WTC11 (cell line): ENCODE measurements at regions not wholly inside any gene's neighbourhood (a gene's known extent, or its start where the extent isn't known, plus 50 kb on each side); places are given as distances from the start of the nearest gene placed in this dataset.
"Not testable (repeated sequence)": the region's sequence is repeated elsewhere in the genome, so short reads cannot be mapped to it uniquely, and the experiment has no call there.

Source experiments
- ELF4 ChIP-seq: sonication (generic); formaldehyde crosslinking; IDR thresholded peaks from 2 replicates; pipeline ENCODE4 v1.8.1; 2022; ENCODE audit warnings: low read depth, mild to moderate bottlenecking, moderate library complexity, missing genetic modification reagents
- ESRRA ChIP-seq: sonication (generic); formaldehyde crosslinking; IDR thresholded peaks from 2 replicates; pipeline ENCODE4 v1.8.1; 2022; ENCODE audit warnings: mild to moderate bottlenecking, missing genetic modification reagents, borderline replicate concordance
- RORB ChIP-seq: fragments of 250-450 bp; sonication (Bioruptor Pico); IDR thresholded peaks from 2 replicates; pipeline ENCODE4 v1.9.0; 2021; ENCODE audit warnings: mild to moderate bottlenecking
- TP53 ChIP-seq: sonication (generic); formaldehyde crosslinking; IDR thresholded peaks from 2 replicates; pipeline ENCODE4 v1.8.1; 2023; ENCODE audit warnings: mild to moderate bottlenecking, missing genetic modification reagents
- TF ChIP-seq, protein P1 (sequence below): sonication (generic); formaldehyde crosslinking; IDR thresholded peaks from 2 replicates; pipeline ENCODE4 v1.8.0; 2023; ENCODE audit warnings: missing genetic modification reagents, mild to moderate bottlenecking, borderline replicate concordance
- TF ChIP-seq, protein P2 (sequence below): fragments of 200-600 bp; IDR thresholded peaks from 2 replicates; pipeline ENCODE4 v1.8.0; 2022; ENCODE audit warnings: antibody characterized with exemption
- TF ChIP-seq, protein P3 (sequence below): sonication (generic); formaldehyde crosslinking; IDR thresholded peaks from 2 replicates; pipeline ENCODE4 v1.8.0; 2022; ENCODE audit warnings: mild to moderate bottlenecking, missing genetic modification reagents

GRCh38 chr2:16727849-16728248 lies 62.2 kb upstream of the CYRIA start:
- TF ChIP-seq, protein P1, sequence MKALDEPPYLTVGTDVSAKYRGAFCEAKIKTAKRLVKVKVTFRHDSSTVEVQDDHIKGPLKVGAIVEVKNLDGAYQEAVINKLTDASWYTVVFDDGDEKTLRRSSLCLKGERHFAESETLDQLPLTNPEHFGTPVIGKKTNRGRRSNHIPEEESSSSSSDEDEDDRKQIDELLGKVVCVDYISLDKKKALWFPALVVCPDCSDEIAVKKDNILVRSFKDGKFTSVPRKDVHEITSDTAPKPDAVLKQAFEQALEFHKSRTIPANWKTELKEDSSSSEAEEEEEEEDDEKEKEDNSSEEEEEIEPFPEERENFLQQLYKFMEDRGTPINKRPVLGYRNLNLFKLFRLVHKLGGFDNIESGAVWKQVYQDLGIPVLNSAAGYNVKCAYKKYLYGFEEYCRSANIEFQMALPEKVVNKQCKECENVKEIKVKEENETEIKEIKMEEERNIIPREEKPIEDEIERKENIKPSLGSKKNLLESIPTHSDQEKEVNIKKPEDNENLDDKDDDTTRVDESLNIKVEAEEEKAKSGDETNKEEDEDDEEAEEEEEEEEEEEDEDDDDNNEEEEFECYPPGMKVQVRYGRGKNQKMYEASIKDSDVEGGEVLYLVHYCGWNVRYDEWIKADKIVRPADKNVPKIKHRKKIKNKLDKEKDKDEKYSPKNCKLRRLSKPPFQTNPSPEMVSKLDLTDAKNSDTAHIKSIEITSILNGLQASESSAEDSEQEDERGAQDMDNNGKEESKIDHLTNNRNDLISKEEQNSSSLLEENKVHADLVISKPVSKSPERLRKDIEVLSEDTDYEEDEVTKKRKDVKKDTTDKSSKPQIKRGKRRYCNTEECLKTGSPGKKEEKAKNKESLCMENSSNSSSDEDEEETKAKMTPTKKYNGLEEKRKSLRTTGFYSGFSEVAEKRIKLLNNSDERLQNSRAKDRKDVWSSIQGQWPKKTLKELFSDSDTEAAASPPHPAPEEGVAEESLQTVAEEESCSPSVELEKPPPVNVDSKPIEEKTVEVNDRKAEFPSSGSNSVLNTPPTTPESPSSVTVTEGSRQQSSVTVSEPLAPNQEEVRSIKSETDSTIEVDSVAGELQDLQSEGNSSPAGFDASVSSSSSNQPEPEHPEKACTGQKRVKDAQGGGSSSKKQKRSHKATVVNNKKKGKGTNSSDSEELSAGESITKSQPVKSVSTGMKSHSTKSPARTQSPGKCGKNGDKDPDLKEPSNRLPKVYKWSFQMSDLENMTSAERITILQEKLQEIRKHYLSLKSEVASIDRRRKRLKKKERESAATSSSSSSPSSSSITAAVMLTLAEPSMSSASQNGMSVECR, result not testable (repeated sequence)
- TF ChIP-seq ELF4, ESRRA, TP53, RORB (CRISPR knock-in tag): not testable (repeated sequence)
- TF ChIP-seq, protein P2, sequence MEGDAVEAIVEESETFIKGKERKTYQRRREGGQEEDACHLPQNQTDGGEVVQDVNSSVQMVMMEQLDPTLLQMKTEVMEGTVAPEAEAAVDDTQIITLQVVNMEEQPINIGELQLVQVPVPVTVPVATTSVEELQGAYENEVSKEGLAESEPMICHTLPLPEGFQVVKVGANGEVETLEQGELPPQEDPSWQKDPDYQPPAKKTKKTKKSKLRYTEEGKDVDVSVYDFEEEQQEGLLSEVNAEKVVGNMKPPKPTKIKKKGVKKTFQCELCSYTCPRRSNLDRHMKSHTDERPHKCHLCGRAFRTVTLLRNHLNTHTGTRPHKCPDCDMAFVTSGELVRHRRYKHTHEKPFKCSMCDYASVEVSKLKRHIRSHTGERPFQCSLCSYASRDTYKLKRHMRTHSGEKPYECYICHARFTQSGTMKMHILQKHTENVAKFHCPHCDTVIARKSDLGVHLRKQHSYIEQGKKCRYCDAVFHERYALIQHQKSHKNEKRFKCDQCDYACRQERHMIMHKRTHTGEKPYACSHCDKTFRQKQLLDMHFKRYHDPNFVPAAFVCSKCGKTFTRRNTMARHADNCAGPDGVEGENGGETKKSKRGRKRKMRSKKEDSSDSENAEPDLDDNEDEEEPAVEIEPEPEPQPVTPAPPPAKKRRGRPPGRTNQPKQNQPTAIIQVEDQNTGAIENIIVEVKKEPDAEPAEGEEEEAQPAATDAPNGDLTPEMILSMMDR, result not testable (repeated sequence)
- TF ChIP-seq, protein P3, sequence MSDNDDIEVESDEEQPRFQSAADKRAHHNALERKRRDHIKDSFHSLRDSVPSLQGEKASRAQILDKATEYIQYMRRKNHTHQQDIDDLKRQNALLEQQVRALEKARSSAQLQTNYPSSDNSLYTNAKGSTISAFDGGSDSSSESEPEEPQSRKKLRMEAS (CRISPR knock-in tag), result not testable (repeated sequence)
